WTC11 (cell line): ENCODE measurements at regions not wholly inside any gene's neighbourhood (a gene's known extent, or its start where the extent isn't known, plus 50 kb on each side); places are given as distances from the start of the nearest gene placed in this dataset.

Source experiments
- ATAC-seq: fragments of 200-7000 bp; cut with Tn5 transposase; 2 replicates; pipeline ENCODE4 v1.10.0; 2021; ENCODE audit warnings: mild to moderate bottlenecking, moderate library complexity
- CTCF ChIA-PET: fragments of 300-600 bp; sonication (Branson Sonifier 250); formaldehyde crosslinking; loops from one replicate; lab custom pipeline; 2021; ENCODE audit warnings: antibody characterized with exemption; lab: Charles Lee
- POLR2A ChIA-PET: fragments of 350-600 bp; sonication (Branson Sonifier 250); formaldehyde crosslinking; loops from one replicate; lab custom pipeline; 2021; ENCODE audit warnings: antibody characterized with exemption; lab: Charles Lee
- DNase-seq: peaks from one replicate; pipeline ENCODE4 v3.0.0; 2021; ENCODE audit warnings: low spot score
- H3K27ac Mint-ChIP-seq: 2 replicates; pipeline ENCODE4 v1.8.0; 2021; ENCODE audit warnings: mixed read lengths
- H3K27me3 Mint-ChIP-seq: 2 replicates; pipeline ENCODE4 v1.8.0; 2021; ENCODE audit warnings: low read depth, mild to moderate bottlenecking, moderate library complexity, mixed read lengths
- H3K36me3 Mint-ChIP-seq: 2 replicates; pipeline ENCODE4 v1.8.0; 2021; ENCODE audit warnings: mixed read lengths
- H3K4me1 Mint-ChIP-seq: 2 replicates; pipeline ENCODE4 v1.8.0; 2022; ENCODE audit warnings: mixed read lengths
- H3K4me3 Mint-ChIP-seq: 2 replicates; pipeline ENCODE4 v1.8.0; 2021; ENCODE audit warnings: mild to moderate bottlenecking, moderate library complexity, mixed read lengths
- H3K9me3 Mint-ChIP-seq: 2 replicates; pipeline ENCODE4 v1.8.0; 2021; ENCODE audit warnings: mixed read lengths
- AFF4 ChIP-seq: sonication (generic); formaldehyde crosslinking; IDR thresholded peaks from 2 replicates; pipeline ENCODE4 v1.8.1; 2023; ENCODE audit warnings: mild to moderate bottlenecking, missing genetic modification reagents, borderline replicate concordance
- EMX1 ChIP-seq: fragments of 250-450 bp; sonication (Bioruptor Pico); IDR thresholded peaks from 2 replicates; pipeline ENCODE4 v1.8.0; 2021; ENCODE audit warnings: mild to moderate bottlenecking
- FOXP4 ChIP-seq: sonication (generic); formaldehyde crosslinking; IDR thresholded peaks from 2 replicates; pipeline ENCODE4 v1.8.0; 2022; ENCODE audit warnings: mild to moderate bottlenecking, missing genetic modification reagents
- GTF2I ChIP-seq: fragments of 250-450 bp; sonication (Bioruptor Pico); conservative IDR thresholded peaks from 2 replicates; pipeline ENCODE4 v1.4.0; 2021; ENCODE audit warnings: mild to moderate bottlenecking
- NFE2L1 ChIP-seq: sonication (generic); formaldehyde crosslinking; IDR thresholded peaks from 2 replicates; pipeline ENCODE4 v1.8.1; 2023; ENCODE audit warnings: missing genetic modification reagents
- NFYB ChIP-seq: sonication (generic); formaldehyde crosslinking; conservative IDR thresholded peaks from 2 replicates; pipeline ENCODE4 v1.8.0; 2022; ENCODE audit warnings: low read depth, missing genetic modification reagents
- TEAD1 ChIP-seq: sonication (generic); formaldehyde crosslinking; IDR thresholded peaks from 2 replicates; pipeline ENCODE4 v1.8.0; 2022; ENCODE audit warnings: mild to moderate bottlenecking, missing genetic modification reagents
- ZBTB43 ChIP-seq: sonication (generic); formaldehyde crosslinking; IDR thresholded peaks from 2 replicates; pipeline ENCODE4 v1.8.1; 2023; ENCODE audit warnings: mild to moderate bottlenecking, missing genetic modification reagents
- ZNF263 ChIP-seq: sonication (generic); formaldehyde crosslinking; IDR thresholded peaks from 2 replicates; pipeline ENCODE4 v1.8.1; 2022; ENCODE audit warnings: low read depth, mild to moderate bottlenecking, moderate library complexity, missing genetic modification reagents
- ZNF317 ChIP-seq: sonication (generic); formaldehyde crosslinking; IDR thresholded peaks from 2 replicates; pipeline ENCODE4 v1.8.1; 2023; ENCODE audit warnings: low read depth, mild to moderate bottlenecking, moderate library complexity, missing genetic modification reagents, borderline replicate concordance
- ZNF425 ChIP-seq: fragments of 250-450 bp; sonication (Bioruptor Pico); conservative IDR thresholded peaks from 2 replicates; pipeline ENCODE4 v1.9.0; 2021; ENCODE audit warnings: mild to moderate bottlenecking
- TF ChIP-seq, protein P1 (sequence below): sonication (generic); formaldehyde crosslinking; IDR thresholded peaks from 2 replicates; pipeline ENCODE4 v1.8.1; 2023; ENCODE audit warnings: mild to moderate bottlenecking, moderate library complexity, missing genetic modification reagents

DNA sequence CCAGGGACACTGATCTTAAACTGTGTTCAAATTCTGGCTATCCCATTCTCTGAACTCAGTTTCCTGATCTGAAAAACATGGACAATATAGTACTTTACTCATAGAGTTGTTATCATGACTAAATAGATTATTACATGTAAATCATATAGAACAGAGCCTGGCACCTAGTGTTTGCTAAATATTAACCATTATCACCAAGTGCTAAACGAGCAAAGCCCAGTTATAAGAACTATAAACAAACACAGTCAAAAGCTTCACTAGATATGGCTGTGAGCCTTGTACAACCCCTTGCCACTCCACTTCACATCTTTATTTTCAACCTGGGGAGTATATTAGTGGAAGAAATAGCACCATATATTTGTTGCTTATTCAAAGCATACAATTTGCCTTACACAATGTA is 338.9 kb upstream of the CADM1 start (continued):
- no peak for TF ChIP-seq ZNF425 (CRISPR knock-in tag)
- TF ChIP-seq, protein P1, sequence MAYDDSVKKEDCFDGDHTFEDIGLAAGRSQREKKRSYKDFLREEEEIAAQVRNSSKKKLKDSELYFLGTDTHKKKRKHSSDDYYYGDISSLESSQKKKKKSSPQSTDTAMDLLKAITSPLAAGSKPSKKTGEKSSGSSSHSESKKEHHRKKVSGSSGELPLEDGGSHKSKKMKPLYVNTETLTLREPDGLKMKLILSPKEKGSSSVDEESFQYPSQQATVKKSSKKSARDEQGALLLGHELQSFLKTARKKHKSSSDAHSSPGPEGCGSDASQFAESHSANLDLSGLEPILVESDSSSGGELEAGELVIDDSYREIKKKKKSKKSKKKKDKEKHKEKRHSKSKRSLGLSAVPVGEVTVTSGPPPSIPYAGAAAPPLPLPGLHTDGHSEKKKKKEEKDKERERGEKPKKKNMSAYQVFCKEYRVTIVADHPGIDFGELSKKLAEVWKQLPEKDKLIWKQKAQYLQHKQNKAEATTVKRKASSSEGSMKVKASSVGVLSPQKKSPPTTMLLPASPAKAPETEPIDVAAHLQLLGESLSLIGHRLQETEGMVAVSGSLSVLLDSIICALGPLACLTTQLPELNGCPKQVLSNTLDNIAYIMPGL, result no peak
- TF ChIP-seq, all 79 proteins: peak for 0

- no peak overlapping the region for H3K4me3 Mint-ChIP-seq
- H3K4me1 Mint-ChIP-seq, result peaks cover 16% of the 10 kb centered on the region
- H3K27ac Mint-ChIP-seq, result no peak overlapping the region
- DNase-seq (no peak), ATAC-seq (no peak)
- CTCF ChIA-PET, result no interaction called here
- POLR2A ChIA-PET, result interaction anchor here (0.6 kb wide), 1 partner anchor 452 kb away, joined by 8 read pairs; no protein-coding TSS in a partner anchor
- H3K9me3 Mint-ChIP-seq, result peaks cover 42% of the 10 kb centered on the region
- no peaks in the 10 kb centered on the region for H3K27me3 Mint-ChIP-seq
- H3K36me3 Mint-ChIP-seq, result peaks cover 22% of the 10 kb centered on the region
- TF ChIP-seq NFYB (CRISPR knock-in tag) (no peak), FOXP4 (CRISPR knock-in tag) (no peak), GTF2I (CRISPR knock-in tag) (peak; percentile 53; the same call in 1 of the 2 replicates)
Observed at GRCh38 chr11:115820026-115820425, 315.8 kb upstream of the CADM1 start.

DNA sequence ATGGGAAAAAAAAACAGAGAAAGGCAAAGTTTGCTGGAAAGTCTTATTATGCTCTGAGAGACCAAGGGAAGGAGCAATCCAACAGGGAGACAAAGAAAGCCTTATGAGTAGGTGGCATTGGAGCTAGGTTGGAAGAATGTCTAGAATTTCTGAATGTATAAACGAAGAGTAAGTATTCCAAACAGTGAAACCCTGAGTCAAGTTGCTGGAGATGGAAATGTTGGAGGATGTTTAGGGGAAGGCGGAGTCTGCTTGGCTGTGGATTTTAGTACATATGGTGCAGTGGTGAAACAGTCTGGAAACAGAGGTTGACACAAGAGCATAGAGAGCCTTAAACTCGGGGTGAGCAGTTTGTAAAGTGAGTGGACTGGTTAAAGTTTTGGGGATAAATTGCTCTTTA is 314.8 kb upstream of the CADM1 start:
- H3K36me3 Mint-ChIP-seq, result peaks cover 22% of the 10 kb centered on the region
- peaks cover 42% of the 10 kb centered on the region for H3K9me3 Mint-ChIP-seq
- CTCF ChIA-PET, result no interaction called here
- H3K27ac Mint-ChIP-seq, result no peak overlapping the region
- peaks cover 16% of the 10 kb centered on the region for H3K4me1 Mint-ChIP-seq
- no peak for ATAC-seq
- no peak overlapping the region for H3K4me3 Mint-ChIP-seq
- DNase-seq, result no peak
- POLR2A ChIA-PET, result no interaction called here
- no peaks in the 10 kb centered on the region for H3K27me3 Mint-ChIP-seq
- no peak for TF ChIP-seq FOXP4 (CRISPR knock-in tag)
- TF ChIP-seq ZBTB43 (CRISPR knock-in tag), result no peak
- no peak for TF ChIP-seq GTF2I (CRISPR knock-in tag)
- no peak for TF ChIP-seq ZNF317 (CRISPR knock-in tag)
- no peak for TF ChIP-seq TEAD1
- TF ChIP-seq, protein P1, result no peak
- TF ChIP-seq EMX1 (CRISPR knock-in tag), result no peak
- no peak for TF ChIP-seq AFF4
- TF ChIP-seq NFE2L1, result no peak
- no peak for TF ChIP-seq ZNF263 (CRISPR knock-in tag)
